Breast epithelium (tissue), 3 donors: ENCODE measurements at regions not wholly inside any gene's neighbourhood (a gene's known extent, or its start where the extent isn't known, plus 50 kb on each side); places are given as distances from the start of the nearest gene placed in this dataset.

Source experiments
- POLR2A ChIP-seq: fragments of 450-650 bp; IDR thresholded peaks from one replicate; pipeline ENCODE4 v1.6.1; 2016; ENCODE audit warnings: antibody characterized with exemption, mild to moderate bottlenecking, moderate library complexity
- TF ChIP-seq, protein P1 (sequence below), 3 donors: fragments of 450-650 bp; IDR thresholded peaks; one replicate each; pipeline ENCODE4 v1.5.1; 2016 to 2017; ENCODE audit warnings: antibody characterized with exemption in 3 of 3, mild to moderate bottlenecking in 3 of 3, moderate library complexity in 3 of 3

DNA sequence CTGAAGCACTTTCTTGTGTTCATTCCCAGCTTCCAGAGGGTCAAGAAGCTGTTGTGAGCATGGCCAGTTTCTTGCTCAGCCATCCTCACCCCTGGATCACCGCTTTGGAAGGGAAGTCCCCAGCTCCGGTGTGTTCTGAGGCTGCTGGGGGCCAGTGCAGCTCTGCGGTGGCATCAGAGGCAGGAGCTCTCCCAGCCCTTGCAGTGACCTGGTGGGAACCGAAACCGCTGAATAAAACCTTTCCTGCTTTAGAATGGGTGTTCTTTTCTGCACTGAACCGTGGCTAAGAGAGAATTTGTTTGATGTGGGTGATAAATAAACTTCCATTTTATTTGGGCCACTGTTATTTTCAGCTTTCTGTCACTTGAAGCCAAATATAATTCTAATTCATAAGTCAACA lies 450.9 kb upstream of the VSTM2A start:
- TF ChIP-seq, protein P1, sequence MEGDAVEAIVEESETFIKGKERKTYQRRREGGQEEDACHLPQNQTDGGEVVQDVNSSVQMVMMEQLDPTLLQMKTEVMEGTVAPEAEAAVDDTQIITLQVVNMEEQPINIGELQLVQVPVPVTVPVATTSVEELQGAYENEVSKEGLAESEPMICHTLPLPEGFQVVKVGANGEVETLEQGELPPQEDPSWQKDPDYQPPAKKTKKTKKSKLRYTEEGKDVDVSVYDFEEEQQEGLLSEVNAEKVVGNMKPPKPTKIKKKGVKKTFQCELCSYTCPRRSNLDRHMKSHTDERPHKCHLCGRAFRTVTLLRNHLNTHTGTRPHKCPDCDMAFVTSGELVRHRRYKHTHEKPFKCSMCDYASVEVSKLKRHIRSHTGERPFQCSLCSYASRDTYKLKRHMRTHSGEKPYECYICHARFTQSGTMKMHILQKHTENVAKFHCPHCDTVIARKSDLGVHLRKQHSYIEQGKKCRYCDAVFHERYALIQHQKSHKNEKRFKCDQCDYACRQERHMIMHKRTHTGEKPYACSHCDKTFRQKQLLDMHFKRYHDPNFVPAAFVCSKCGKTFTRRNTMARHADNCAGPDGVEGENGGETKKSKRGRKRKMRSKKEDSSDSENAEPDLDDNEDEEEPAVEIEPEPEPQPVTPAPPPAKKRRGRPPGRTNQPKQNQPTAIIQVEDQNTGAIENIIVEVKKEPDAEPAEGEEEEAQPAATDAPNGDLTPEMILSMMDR (IDR thresholded peaks at IDR 0.05): no peak
- no peak for TF ChIP-seq POLR2A
